HG03378 (cell line): ENCODE measurements at regions not wholly inside any gene's neighbourhood (a gene's known extent, or its start where the extent isn't known, plus 50 kb on each side); places are given as distances from the start of the nearest gene placed in this dataset.

Experiments
- ATAC-seq: cut with Tn5 transposase; IDR thresholded peaks from one replicate; pipeline ENCODE4 v1.9.1; 2021; ENCODE audit warnings: mild to moderate bottlenecking, moderate library complexity; ENCODE audit not compliant: unreplicated experiment

DNA sequence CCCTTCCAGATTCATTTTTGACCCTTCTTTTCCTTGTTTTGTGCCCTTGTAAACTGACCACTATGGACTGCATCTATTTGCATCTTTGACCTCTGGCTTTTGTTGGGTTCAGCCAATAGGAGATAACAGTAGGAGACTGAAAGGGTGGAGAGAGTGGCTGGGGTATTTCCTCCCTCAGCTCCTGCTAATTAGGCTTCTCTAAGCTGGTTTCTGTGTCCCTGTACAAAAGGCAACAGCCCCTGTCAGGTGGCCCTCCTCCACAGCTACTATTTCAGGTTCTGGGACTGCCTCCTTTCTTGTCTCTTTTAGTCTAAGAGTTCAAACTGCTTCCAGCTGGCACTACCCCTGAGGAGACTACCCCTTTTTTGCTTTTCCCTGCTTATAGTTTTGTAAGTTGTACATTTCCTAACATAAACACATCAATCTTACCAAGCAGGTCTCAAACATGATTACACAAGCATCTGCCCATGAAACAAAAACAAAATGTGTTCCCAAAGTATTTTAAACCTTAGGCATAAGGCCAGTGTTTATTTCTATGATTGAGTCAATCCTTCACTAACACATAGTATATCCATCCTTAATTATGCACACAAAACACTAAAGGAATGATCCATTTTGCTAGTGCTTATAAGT lies 262.0 kb upstream of the TRPM3 start:
- ATAC-seq, result no peak

DNA sequence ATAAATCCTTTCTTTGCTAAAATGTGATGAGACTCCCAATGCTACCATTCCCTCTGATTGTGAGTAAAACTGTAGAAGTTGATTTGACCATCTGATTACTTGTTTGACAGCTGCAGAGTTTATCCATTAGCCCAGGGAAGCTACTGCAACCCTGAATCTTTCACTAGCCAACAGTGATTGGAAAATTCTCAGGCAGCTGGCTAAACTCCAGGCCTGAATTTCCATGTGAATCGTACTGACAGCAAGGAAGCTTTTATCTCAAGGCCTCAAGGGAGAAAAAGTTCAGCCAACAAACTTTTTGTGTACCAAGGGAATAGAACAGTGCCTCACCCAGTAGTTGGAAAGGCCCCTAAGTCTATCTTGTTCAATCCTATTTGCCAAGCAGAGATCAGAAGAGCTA lies 246.7 kb upstream of the TRPM3 start:
- ATAC-seq, result no peak

GRCh38 chr9:71364186-71364955 lies 242.9 kb upstream of the TRPM3 start:
- ATAC-seq, result no peak

DNA sequence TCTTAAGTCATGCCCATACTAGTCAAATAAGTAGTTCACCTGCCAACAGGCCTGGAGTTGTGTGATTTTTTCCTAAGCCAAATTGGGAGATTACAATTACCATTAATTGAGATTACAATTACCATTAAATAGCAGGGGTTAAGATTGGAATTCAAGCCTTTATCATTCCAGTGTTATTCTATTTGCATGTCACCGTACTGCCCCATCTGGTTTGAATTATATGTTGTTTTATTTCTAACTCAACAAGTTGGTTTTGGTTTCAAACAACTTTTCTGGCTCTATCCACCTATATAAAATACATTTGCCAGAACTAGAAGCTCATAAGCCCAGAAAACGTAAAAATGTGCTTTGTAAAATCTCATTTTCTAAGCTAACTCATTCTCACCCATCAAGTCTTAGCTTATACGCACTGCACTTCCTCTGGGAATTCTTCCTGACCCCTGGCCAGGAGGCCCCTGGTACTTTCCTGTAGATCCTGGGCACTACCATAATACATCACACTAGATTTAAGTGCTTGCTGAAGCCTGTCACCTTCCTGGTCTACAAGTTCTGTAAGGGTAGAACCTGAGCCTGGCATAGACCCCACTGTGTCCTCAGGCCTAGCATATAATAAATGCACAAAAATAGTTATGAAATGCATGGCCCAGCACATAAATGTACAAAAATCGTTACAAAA lies 242.0 kb upstream of the TRPM3 start:
- no peak for ATAC-seq

DNA sequence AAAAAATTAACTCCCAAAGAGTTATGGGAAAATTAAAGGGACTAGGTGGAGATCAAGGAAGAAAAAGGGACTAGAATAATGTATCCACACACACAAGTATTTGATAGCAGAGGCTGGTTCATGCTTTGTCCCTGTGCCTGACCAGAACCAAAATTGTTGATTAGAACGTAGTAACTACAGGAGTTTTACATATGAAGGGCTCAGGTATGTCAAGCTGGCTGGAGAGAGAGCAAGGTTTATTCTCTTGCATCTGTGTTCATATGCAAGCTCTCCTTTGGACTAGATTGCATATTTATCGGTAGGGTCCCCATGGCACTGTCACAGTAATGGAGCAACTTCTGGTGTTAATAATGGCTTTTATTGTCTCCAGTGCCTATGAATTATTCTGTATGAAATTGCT lies 239.9 kb upstream of the TRPM3 start:
- no peak for ATAC-seq

DNA sequence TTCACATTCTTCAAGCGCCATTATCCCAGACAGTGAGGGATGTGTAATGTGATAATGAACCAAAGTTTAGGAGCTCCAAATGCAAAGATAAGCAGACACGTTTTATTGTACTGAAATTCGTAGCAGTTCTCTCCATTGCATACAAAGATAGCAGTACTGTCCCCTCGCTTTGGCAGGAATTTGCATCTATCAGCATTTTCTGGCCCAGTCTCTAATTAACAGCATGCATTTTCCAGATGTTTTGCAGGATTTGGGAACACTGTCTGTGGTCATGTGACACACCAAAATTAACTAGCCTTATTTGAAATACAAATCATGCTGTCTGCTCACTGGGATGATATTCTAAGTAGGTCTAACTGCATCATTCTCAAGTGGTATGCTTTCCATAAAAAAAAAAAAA lies 235.9 kb upstream of the TRPM3 start:
- no peak for ATAC-seq

DNA sequence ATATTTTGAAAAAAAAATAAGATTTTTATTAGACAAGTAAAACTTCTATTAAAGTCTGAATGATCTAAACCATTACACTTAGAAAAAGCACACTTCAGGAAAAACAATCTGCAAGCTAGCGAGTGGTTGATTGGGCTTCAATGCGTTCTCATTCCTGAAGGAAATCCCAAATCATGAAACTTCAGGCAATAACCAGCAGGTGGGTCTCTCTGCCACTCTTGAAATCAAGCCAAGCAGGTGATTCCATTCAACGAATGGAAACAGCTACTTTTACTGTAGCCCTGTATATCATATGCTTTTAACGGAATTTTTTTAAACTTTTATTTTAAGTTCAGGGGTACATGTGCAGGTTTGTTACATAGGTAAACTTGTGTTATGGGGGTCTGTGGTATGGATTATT lies 234.5 kb upstream of the TRPM3 start:
- no peak for ATAC-seq

DNA sequence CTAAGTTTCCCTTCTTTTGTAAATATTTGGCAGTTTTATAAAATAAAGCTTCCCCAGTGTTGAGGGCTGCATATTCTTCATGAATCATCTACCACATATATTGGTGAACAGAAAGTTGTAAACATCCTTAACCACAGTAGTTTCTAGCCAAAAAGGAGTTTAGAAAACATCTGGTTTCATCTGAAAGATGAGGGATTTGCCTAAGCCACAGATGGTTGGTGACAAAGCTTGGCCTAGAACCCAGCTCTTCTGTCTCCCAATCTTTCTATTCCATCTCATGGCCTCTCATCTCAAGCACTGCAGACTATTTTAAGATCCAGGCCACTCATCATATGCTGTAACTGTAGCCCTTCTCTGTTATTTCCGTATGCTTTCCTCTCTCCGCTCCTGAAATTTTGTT lies 232.3 kb upstream of the TRPM3 start:
- no peak for ATAC-seq

DNA sequence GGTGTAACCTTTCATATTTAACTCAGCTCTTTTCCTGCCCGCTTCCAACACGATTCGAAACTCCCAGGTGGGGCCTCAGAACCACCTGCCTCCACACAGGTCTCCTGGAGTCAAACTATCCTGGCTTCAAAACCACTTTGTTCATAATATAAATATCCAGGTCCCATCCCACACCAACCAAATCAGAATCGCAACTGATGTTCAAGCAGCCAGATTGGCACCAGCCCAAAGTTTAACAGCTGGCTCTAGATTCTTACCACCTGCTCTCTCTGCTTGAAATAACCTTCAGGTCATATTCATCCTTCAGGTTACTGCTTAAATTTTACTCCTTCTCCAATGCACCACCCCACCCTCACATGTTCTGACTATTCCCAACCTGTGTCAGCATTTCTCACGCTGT lies 231.4 kb upstream of the TRPM3 start:
- no peak for ATAC-seq

DNA sequence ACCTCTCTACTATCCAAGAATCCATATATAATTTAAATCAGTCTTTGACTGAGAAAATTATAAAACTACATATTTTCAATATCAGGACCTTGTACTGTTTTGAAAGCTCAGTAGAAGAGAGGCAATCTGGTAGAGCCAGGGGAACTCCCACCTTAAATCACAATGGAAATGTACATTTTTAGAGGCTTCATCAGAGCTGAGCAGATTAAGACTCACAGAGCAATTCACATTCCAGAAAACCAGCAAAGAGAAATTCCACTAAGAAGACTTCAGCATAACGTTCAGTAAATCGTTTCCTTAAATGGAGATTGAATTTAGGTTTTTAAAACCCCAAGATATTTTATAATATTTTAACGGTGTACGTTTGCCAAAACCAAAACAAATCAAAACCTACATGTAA lies 227.8 kb upstream of the TRPM3 start:
- no peak for ATAC-seq

- ATAC-seq, result no peak
These were observed 211.9 kb upstream of the TRPM3 start for GRCh38 chr9:71333321-71333720.

DNA sequence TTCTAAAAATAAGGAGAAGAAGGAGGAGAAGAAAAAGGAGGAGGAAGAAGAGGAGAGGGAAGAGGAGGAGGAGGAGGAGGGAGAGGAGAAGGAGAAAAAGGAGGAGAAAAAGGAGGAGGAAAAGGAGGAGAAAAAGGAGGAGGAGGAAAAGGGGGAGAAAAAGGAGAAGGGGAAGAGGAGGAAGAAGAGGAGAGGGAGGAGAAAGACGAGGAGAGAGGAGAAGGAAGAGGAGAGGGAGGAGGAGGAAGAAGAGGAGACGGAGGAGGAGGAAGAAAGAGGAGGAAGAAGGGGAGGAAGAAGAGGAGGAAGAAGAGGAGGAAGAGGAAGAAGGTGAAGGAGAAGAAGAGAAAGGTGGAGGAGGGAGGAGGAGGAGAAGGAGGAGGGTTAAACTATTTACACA lies 210.2 kb upstream of the TRPM3 start:
- no peak for ATAC-seq

DNA sequence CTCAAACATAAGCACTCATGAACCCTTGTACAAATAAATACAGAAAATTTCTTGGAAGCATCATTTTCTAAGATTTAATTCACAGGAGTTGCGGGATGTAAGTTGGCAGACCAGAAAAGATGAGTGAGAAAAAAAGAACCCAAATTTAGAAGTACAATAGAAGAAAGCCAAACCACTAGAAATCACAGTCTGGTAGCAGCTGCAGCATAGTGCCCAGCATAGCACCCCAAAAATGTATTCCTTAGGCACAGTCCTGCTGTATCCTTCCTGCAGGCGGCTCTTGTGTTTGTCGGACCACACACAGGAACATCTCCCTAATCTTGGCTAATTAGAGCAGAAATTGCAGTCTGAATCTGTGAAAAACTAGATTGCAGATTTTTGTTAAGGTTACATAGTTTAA lies 208.5 kb upstream of the TRPM3 start:
- ATAC-seq, result no peak

DNA sequence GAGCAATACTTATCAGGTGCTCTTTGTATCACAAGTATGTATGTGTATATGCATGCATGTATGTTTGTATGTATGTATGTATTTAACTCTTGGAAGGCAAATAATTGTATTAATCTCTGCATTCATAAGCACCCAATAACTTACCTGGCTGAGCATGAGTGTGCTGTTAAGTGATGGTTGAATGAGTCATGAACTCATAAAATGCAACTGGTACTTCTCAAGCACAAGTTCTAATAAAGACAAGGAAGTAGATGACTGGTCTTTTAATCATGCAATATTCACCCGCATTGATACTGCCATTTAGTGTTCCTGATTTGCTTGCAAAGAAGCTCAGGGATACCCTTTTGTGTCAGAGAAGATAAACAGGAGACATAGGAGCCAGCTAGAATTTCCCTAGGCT lies 204.9 kb upstream of the TRPM3 start:
- ATAC-seq, result no peak

- no peak for ATAC-seq
These were observed 201.9 kb upstream of the TRPM3 start for GRCh38 chr9:71323357-71323756.

- ATAC-seq, result no peak
These were observed 200.9 kb upstream of the TRPM3 start for GRCh38 chr9:71322311-71322710.

- ATAC-seq, result peak; percentile 82
These were observed 187.0 kb upstream of the TRPM3 start for GRCh38 chr9:71308454-71308853.

- ATAC-seq, result peak; percentile 76
These were observed 184.7 kb upstream of the TRPM3 start for GRCh38 chr9:71306134-71306533.

DNA sequence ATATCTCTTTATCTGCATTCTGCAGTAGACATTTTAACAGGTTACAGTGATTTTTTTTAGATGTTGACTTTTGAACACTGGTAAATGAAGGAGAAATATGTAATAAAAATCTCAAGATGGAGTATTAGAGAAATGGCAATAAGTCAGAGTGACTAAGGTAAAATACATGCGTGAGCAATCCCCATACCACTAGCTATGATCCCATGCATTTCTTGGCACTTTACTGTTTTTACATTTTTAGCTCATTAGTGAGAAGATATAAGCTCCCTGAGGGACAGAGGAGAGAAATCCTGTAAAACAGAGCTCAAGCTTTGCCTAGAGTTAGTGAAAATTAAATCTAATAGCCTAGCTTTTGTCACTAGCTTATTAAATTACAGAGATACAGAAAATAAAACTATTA lies 181.9 kb upstream of the TRPM3 start:
- ATAC-seq, result no peak

GRCh38 chr9:71302776-71303175 lies 181.4 kb upstream of the TRPM3 start:
- peak; percentile 53 for ATAC-seq

GRCh38 chr9:71295928-71296327 lies 174.5 kb upstream of the TRPM3 start:
- no peak for ATAC-seq

DNA sequence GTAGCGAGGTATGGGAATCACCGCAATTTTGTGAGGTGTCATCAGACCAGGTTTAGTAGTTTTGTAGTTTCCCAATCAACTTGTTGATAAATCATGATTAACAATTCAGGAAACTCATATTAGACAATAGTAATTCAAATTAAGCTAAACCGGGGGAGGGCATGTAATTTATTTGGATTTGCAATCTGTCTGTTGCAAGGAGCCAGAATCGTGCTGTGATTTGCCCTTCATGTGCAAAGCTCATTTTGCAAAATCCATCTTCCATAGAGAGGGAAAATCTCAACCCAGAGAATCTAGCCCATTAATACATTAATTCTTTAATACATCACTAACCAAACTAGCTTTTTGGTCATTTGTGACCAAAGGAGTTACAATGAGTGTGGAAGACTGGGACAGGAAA lies 164.7 kb upstream of the TRPM3 start:
- no peak for ATAC-seq
